ENCODE measurements at regions not wholly inside any gene's neighbourhood (a gene's known extent, or its start where the extent isn't known, plus 50 kb on each side); places are given as distances from the start of the nearest gene placed in this dataset.

DNA sequence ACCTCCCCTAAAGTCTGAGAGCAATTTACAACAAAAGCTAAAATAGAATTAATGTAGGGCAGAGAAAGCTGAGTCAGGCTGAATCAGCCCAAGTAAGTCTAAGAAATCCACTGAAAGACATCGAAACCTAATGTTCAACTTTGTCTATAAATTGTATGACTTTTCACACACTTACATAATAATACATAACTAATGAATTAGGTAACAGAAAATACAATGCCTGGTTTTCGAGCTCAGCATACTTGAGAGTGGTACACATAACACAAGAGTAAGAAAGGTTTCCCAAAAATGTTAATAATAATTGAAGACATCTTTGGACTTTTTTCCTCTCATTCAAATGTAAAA lies 55.3 kb upstream of the VGLL4 start:
- Histone ChIP-seq H3K36me3 (replicated peaks in 1 of 2; ENCODE audit: control insufficient read depth in 1 of 2, insufficient read depth in 2 of 2, low read length in 1 of 2) (peaks cover 0 to 15% of the 10 kb centered on the region in 2 experiments), H2AFZ (ENCODE audit: low read depth) (no peak overlapping the region), H3K9me3 (no peaks in the 10 kb centered on the region), H4K20me1 (ENCODE audit: insufficient read depth) (no peaks in the 10 kb centered on the region), H3K27me3 (ENCODE audit: insufficient read depth) (no peaks in the 10 kb centered on the region), H3K4me1 (ENCODE audit: control insufficient read depth in 1 of 2, insufficient read depth in 2 of 2, low read depth in 1 of 2, low read length in 1 of 2) (no peaks in the 10 kb centered on the region; a peak in 1 of 4 replicates), H3K79me2 (ENCODE audit: insufficient read depth) (peaks cover 36% of the 10 kb centered on the region), H3K4me3 (ENCODE audit: low read depth in 2 of 2, low read length in 1 of 2) (no peak overlapping the region), H3K9me2 (no peaks in the 10 kb centered on the region), H3K27ac (ENCODE audit: low read depth in 2 of 2, low read length in 1 of 2) (peak overlapping the region in 1 of 2 experiments; percentile 52; a peak in 2 of 4 replicates), H3F3A (replicated peaks; ENCODE audit: insufficient read depth) (peaks cover 15% of the 10 kb centered on the region), H3K9ac (no peak overlapping the region), H3K4me2 (0 out of 2 replicates have a peak overlapping the region, but pooled peaks have one; percentile 19)
- ChIA-PET CTCF (interaction anchor here (1.0 to 1.6 kb wide), 3 partner anchors 8 to 320 kb away, joined by 3 to 5 read pairs (median 4); no protein-coding TSS in a partner anchor), POLR2A (no interaction called here)
- WGBS (ENCODE audit: low lambda C conversion rate) = 49% methylated on average over 2 of the region's 2 CpGs
- TF ChIP-seq FOSL2 (IDR thresholded peaks at IDR 0.05; ENCODE audit: borderline replicate concordance, low read depth) (peak; percentile 12; the same call in 1 of the 2 replicates), JUND (IDR thresholded peaks at IDR 0.05) (0 out of 2 replicates have a peak, but pooled peaks have one; percentile 3)
- TF ChIP-seq, protein P1, sequence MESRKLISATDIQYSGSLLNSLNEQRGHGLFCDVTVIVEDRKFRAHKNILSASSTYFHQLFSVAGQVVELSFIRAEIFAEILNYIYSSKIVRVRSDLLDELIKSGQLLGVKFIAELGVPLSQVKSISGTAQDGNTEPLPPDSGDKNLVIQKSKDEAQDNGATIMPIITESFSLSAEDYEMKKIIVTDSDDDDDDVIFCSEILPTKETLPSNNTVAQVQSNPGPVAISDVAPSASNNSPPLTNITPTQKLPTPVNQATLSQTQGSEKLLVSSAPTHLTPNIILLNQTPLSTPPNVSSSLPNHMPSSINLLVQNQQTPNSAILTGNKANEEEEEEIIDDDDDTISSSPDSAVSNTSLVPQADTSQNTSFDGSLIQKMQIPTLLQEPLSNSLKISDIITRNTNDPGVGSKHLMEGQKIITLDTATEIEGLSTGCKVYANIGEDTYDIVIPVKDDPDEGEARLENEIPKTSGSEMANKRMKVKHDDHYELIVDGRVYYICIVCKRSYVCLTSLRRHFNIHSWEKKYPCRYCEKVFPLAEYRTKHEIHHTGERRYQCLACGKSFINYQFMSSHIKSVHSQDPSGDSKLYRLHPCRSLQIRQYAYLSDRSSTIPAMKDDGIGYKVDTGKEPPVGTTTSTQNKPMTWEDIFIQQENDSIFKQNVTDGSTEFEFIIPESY (IDR thresholded peaks at IDR 0.05; ENCODE audit: borderline replicate concordance, low read depth) = no peak
- DNase-seq = no peak

DNA sequence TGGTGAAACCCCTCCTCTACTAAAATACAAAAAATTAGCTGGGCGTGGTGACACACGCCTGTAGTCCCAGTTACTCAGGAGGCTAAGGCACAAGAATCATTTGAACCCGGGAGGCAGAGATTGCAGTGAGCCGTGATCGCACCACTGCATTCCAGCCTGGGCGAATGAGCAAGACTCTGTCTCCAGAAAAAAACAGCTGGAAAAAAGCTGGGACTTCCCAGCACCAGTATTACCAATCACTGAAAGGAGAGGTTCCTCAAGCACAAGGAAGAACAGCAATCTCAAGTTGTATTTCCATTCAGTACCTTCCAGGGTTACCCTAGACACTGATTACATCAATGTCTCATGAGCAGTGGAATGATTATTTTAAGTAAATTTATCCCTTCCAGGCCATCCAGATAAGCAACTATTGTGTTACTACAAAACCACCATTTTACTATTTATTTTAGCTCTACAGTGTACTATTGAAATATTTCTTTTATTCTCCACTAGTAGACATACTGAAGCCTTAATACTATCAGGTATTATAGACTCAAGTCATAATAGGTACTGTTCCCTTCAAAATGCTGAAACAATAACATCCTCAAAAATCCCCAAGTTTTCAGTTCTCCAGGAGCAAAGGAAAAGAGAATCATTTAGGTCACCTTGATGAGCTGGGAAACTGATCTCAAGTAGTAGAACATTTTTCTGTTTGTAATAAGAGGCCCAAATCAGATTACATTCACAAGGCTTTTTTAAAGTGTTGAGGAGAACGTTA lies 54.8 kb upstream of the VGLL4 start:
- Histone ChIP-seq H3K9me2 (no peaks in the 10 kb centered on the region), H3K9ac (no peak overlapping the region), H3K4me1 (ENCODE audit: control insufficient read depth in 1 of 2, insufficient read depth in 2 of 2, low read depth in 1 of 2, low read length in 1 of 2) (no peaks in the 10 kb centered on the region; a peak in 1 of 4 replicates), H3K36me3 (replicated peaks in 1 of 2; ENCODE audit: control insufficient read depth in 1 of 2, insufficient read depth in 2 of 2, low read length in 1 of 2) (peaks cover 0 to 15% of the 10 kb centered on the region in 2 experiments), H3K4me2 (0 out of 2 replicates have a peak overlapping the region, but pooled peaks have one; percentile 19), H3K9me3 (no peaks in the 10 kb centered on the region), H3F3A (replicated peaks; ENCODE audit: insufficient read depth) (peaks cover 15% of the 10 kb centered on the region), H3K27ac (ENCODE audit: low read depth in 2 of 2, low read length in 1 of 2) (peak overlapping the region in 1 of 2 experiments; percentile 52; a peak in 2 of 4 replicates), H3K27me3 (ENCODE audit: insufficient read depth) (no peaks in the 10 kb centered on the region), H3K4me3 (ENCODE audit: low read depth in 2 of 2, low read length in 1 of 2) (no peak overlapping the region), H2AFZ (ENCODE audit: low read depth) (no peak overlapping the region), H4K20me1 (ENCODE audit: insufficient read depth) (no peaks in the 10 kb centered on the region), H3K79me2 (ENCODE audit: insufficient read depth) (peaks cover 32% of the 10 kb centered on the region)
- 91% methylated on average over 7 of the region's 7 CpGs for WGBS (ENCODE audit: low lambda C conversion rate)
- ChIA-PET CTCF (interaction anchor here (1.5 kb wide), 1 partner anchor 319 kb away, joined by 5 read pairs; no protein-coding TSS in a partner anchor), POLR2A (no interaction called here)
- no peak for DNase-seq
- TF ChIP-seq CHD2 (IDR thresholded peaks at IDR 0.05; ENCODE audit: low read length, partially characterized antibody) = no peak
- no peak for TF ChIP-seq RCOR1 (IDR thresholded peaks at IDR 0.05; ENCODE audit: low read length)
- TF ChIP-seq, protein P2, sequence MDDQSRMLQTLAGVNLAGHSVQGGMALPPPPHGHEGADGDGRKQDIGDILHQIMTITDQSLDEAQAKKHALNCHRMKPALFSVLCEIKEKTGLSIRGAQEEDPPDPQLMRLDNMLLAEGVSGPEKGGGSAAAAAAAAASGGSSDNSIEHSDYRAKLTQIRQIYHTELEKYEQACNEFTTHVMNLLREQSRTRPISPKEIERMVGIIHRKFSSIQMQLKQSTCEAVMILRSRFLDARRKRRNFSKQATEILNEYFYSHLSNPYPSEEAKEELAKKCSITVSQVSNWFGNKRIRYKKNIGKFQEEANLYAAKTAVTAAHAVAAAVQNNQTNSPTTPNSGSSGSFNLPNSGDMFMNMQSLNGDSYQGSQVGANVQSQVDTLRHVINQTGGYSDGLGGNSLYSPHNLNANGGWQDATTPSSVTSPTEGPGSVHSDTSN (IDR thresholded peaks at IDR 0.05) = no peak
- TF ChIP-seq, protein P3, sequence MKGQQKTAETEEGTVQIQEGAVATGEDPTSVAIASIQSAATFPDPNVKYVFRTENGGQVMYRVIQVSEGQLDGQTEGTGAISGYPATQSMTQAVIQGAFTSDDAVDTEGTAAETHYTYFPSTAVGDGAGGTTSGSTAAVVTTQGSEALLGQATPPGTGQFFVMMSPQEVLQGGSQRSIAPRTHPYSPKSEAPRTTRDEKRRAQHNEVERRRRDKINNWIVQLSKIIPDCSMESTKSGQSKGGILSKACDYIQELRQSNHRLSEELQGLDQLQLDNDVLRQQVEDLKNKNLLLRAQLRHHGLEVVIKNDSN (IDR thresholded peaks at IDR 0.05; ENCODE audit: borderline replicate concordance, low read depth) = no peak
- no peak for TF ChIP-seq MXI1 (IDR thresholded peaks at IDR 0.05; ENCODE audit: low read depth, low read length)

Data from SK-N-SH (cell line).